ENCODE measurements at regions not wholly inside any gene's neighbourhood (a gene's known extent, or its start where the extent isn't known, plus 50 kb on each side); places are given as distances from the start of the nearest gene placed in this dataset.

GRCh38 chr4:158313566-158313965 lies 103.3 kb downstream of the TMEM144 start:
- no peak overlapping the region for H3K4me2 ChIP-seq (ENCODE audit: low read length)

GRCh38 chr4:158314756-158315487 lies 104.6 kb downstream of the TMEM144 start:
- H3K4me3 ChIP-seq (ENCODE audit: low read depth, low read length, poor library complexity, severe bottlenecking) = no peak overlapping the region
- H3K27me3 ChIP-seq (ENCODE audit: insufficient read depth, low read length) = no peaks in the 10 kb centered on the region
- TF ChIP-seq CTCF (IDR thresholded peaks at IDR 0.05; ENCODE audit: low read length) = no peak
- no peak for TF ChIP-seq EZH2 (IDR thresholded peaks at IDR 0.05; ENCODE audit: borderline replicate concordance, low read length)
- H3K36me3 ChIP-seq (ENCODE audit: insufficient read depth, low read length) = no peaks in the 10 kb centered on the region
- H3K9me3 ChIP-seq (ENCODE audit: low read length) = no peaks in the 10 kb centered on the region
- no peak overlapping the region for H3K9ac ChIP-seq (ENCODE audit: low read length)
- H2AFZ ChIP-seq (ENCODE audit: low read length) = no peak overlapping the region
- no peaks in the 10 kb centered on the region for H3K9me2 ChIP-seq (ENCODE audit: low read depth, low read length)
- H3K27ac ChIP-seq (ENCODE audit: low read depth, low read length, poor library complexity, severe bottlenecking) = no peak overlapping the region
- H3K4me2 ChIP-seq (ENCODE audit: low read length) = no peak overlapping the region
- H3K4me1 ChIP-seq (ENCODE audit: insufficient read depth, low read length, severe bottlenecking) = no peaks in the 10 kb centered on the region
- H4K20me1 ChIP-seq (ENCODE audit: insufficient read depth, low read length) = no peaks in the 10 kb centered on the region
- no peaks in the 10 kb centered on the region for H3F3A ChIP-seq (ENCODE audit: insufficient read depth, low read length)
- no peaks in the 10 kb centered on the region for H3K79me2 ChIP-seq (ENCODE audit: insufficient read depth, low read length)

More at GRCh38 chr4:158313566-158313965, 103.3 kb downstream of the TMEM144 start:
- no peak for TF ChIP-seq CTCF (IDR thresholded peaks at IDR 0.05; ENCODE audit: low read length)
- TF ChIP-seq EZH2 (IDR thresholded peaks at IDR 0.05; ENCODE audit: borderline replicate concordance, low read length) = no peak
- Histone ChIP-seq H3K9ac (ENCODE audit: low read length) (no peak overlapping the region), H3F3A (ENCODE audit: insufficient read depth, low read length) (no peaks in the 10 kb centered on the region), H4K20me1 (ENCODE audit: insufficient read depth, low read length) (no peaks in the 10 kb centered on the region), H3K27ac (ENCODE audit: low read depth, low read length, poor library complexity, severe bottlenecking) (no peak overlapping the region), H2AFZ (ENCODE audit: low read length) (no peak overlapping the region), H3K9me2 (ENCODE audit: low read depth, low read length) (no peaks in the 10 kb centered on the region), H3K4me1 (ENCODE audit: insufficient read depth, low read length, severe bottlenecking) (no peaks in the 10 kb centered on the region), H3K36me3 (ENCODE audit: insufficient read depth, low read length) (no peaks in the 10 kb centered on the region), H3K4me3 (ENCODE audit: low read depth, low read length, poor library complexity, severe bottlenecking) (no peak overlapping the region), H3K79me2 (ENCODE audit: insufficient read depth, low read length) (no peaks in the 10 kb centered on the region), H3K9me3 (ENCODE audit: low read length) (no peaks in the 10 kb centered on the region), H3K27me3 (ENCODE audit: insufficient read depth, low read length) (no peaks in the 10 kb centered on the region)

- Histone ChIP-seq H3K4me2 (ENCODE audit: low read length) (no peak overlapping the region), H3K4me3 (ENCODE audit: low read depth, low read length, poor library complexity, severe bottlenecking) (no peak overlapping the region), H3F3A (ENCODE audit: insufficient read depth, low read length) (no peaks in the 10 kb centered on the region), H3K79me2 (ENCODE audit: insufficient read depth, low read length) (no peaks in the 10 kb centered on the region), H2AFZ (ENCODE audit: low read length) (no peak overlapping the region), H4K20me1 (ENCODE audit: insufficient read depth, low read length) (no peaks in the 10 kb centered on the region), H3K36me3 (ENCODE audit: insufficient read depth, low read length) (no peaks in the 10 kb centered on the region), H3K9me2 (ENCODE audit: low read depth, low read length) (no peaks in the 10 kb centered on the region), H3K9me3 (ENCODE audit: low read length) (no peaks in the 10 kb centered on the region), H3K4me1 (ENCODE audit: insufficient read depth, low read length, severe bottlenecking) (no peaks in the 10 kb centered on the region), H3K27ac (ENCODE audit: low read depth, low read length, poor library complexity, severe bottlenecking) (no peak overlapping the region), H3K27me3 (ENCODE audit: insufficient read depth, low read length) (no peaks in the 10 kb centered on the region), H3K9ac (ENCODE audit: low read length) (no peak overlapping the region)
- TF ChIP-seq EZH2 (IDR thresholded peaks at IDR 0.05; ENCODE audit: borderline replicate concordance, low read length) = no peak
- no peak for TF ChIP-seq CTCF (IDR thresholded peaks at IDR 0.05; ENCODE audit: low read length)
Measured at GRCh38 chr4:158315706-158316105, 105.4 kb downstream of the TMEM144 start.
